HG02571 (cell line): ENCODE measurements at regions not wholly inside any gene's neighbourhood (a gene's known extent, or its start where the extent isn't known, plus 50 kb on each side); places are given as distances from the start of the nearest gene placed in this dataset.
A peak's percentile ranks its signal among the peaks of the same experiment; 100 is the strongest.

ENCODE experiments used
- ATAC-seq: cut with Tn5 transposase; IDR thresholded peaks from one replicate; pipeline ENCODE4 v1.9.1; 2021; ENCODE audit warnings: mild to moderate bottlenecking, moderate library complexity; ENCODE audit not compliant: unreplicated experiment

DNA sequence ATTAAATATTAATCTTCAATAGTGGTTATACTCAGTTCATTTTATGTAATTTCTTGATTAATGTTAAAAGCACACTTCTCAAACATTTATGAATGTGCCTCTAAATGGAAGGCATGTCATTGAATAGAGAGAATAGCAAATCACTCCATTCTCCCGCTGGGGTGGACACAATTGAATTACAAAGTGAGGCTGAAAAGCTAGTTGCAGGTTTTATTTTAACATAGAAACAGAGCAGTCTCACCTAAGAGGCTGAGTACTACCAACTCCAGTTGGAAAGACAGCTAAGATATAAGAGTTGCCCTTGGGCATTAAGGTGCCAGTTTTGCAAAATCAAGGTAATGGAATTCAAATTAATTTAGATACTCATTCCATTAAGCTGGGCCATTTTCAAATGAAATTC, 147.2 kb downstream of the PCSK1 start:
- no peak for ATAC-seq

DNA sequence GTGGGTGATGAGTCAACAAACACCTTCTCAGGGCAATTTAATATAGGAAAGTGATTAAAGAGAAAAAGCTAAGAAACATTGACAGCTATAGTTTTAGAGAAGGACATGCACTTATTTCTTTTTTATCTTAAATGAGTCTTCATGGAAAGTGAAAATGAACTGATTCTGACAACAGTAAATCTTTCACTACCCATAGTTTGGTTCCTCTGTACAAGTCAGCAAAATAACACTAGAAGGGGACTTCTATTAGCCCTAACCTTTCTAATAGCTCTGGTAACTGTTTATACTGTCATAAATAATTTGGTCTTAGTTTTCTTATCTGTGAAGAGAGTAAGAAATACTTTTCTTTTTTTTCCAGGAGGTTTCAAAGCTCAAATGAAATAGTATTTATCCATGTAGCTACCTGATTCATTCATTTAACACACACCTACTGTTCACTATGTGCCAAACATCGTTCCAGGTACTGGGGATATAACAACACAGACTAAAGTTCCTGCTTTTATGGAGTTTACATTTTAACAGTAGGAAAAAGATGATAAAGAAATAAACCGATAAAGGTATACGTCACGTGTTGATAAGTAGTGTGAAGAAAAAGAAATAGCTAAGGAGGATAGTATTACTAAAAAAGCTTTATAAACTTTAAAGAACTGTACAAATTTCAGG, 148.2 kb downstream of the PCSK1 start:
- ATAC-seq, result no peak

DNA sequence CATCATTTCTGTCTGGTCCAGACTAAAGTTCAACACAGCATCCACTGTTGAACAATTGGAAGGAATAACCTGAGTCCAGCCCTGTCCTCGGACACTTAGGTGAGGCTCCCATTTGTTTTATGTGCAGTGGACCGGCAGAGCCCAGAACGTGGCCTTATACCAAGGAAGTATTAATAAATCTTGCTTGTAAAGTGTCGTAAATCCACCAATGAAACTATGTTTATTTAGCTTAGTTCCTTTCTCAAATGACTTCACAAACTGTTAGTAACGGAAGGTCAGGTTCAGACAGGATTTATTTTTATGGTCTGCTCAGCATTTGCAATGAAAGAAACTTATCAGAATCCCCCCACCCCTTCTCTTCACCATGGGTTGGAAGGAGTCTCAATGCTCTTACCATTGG, 149.5 kb downstream of the PCSK1 start:
- ATAC-seq, result no peak

GRCh38 chr5:96282020-96282419, 151.0 kb downstream of the PCSK1 start:
- ATAC-seq, result no peak

DNA sequence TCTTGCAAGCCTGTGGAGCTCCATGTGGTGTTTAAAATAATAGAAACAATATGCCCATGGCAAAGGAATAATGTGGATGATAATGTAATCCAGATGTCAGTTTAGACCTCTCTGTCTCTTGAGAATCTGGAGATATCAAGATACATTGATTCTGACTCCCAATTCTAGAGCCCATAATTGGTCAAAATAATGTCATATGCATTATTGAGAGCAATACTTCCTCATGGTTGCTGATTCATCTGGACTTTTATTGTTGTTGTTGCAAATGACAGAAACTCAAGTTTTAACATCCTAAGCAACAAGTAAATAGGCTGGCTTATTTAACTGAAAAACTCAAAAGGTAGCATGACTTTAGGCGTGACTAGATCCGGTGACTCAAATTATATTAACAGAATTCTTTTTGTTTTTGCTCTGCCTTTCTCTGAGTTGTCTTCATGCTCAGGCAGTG, 152.1 kb downstream of the PCSK1 start:
- ATAC-seq, result no peak

DNA sequence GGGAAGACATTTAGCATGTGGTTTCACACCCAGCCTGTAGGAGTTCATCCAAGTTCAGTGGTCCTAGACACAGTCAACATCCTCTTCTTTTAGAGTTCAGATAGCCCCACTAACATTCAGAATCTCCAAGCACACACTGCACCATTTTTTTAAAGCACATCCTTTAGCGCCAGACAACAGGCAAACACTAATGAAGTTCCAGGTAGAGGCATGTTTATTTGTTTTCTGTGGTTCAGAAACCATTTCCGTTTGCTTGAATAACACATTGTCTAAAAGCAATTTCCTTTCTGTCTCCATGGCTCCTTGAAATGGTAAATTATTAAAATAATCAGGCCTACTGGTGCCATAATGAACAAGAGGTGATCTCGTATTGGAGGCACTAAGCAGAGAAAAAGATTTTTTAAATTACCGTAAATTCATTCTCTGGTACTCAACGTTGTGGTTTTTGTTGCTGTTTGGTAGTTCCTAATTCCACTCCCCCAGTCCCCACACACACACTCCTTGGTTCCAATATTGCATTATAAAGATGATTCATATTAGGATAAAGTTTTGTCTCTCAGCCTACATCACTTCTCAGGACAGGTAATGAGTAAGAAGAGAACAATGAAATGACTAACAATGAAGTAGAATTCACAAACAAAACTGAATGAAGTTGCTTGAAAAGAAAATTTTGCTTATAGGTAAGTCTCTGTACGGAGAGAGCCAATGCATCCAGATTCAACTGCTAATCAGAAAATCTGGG, 153.1 kb downstream of the PCSK1 start:
- peak; percentile 82 for ATAC-seq

DNA sequence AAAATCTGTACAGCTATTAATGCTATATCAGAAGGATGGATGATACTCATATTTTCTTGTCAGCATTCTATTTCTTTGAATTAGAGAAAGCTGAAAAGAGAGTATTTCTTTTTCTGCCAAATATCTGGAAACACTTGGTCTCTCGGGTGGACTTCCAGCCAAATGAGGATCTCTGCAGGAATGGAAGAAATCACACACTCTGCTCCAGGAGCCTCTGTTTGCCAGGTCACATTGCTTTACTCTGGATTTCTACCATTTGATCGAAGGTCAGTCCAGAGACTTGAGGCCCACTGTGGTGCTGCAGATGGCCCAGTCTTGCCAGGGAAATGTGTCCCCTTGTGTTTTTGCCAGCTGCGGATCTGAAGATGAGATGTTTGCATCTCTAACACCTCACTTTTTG, 154.1 kb downstream of the PCSK1 start:
- ATAC-seq, result no peak

DNA sequence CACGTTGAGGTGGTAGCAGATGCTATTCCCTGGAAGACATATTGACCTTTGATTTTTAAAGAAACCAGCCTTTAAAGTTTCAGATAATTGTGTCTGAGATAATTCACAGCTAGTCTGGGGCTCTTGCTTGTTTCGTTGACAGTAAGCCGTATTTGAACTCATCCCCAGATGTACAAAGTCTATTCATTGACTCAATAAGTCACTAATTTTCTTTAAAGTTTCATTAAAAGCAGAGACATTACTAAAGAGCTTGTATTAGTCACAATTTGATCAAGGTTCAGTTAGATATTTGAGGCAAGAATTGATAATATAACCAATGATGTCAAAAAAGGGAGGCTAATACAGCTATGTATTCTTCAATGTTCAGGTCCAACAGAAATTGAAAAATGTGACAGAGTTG, 158.0 kb downstream of the PCSK1 start:
- no peak for ATAC-seq

DNA sequence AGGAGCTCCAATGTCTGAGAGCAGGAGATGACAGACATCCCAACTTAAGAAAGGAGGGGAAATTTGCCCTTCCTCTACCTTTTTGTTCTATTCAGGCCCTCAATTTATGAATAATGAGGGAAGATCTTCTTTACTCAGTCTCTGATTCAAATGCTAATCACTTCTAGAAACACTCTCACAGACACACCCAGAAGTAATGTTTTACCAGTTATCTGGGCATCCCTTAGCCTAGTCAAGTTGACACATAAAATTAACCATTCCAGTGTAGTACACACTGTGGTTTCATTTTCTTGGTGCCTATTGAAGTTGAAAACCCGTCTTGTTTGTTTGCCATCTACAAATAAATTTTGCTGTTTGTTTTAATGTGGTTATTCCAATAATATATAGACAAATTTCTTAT, 167.6 kb downstream of the PCSK1 start:
- no peak for ATAC-seq

DNA sequence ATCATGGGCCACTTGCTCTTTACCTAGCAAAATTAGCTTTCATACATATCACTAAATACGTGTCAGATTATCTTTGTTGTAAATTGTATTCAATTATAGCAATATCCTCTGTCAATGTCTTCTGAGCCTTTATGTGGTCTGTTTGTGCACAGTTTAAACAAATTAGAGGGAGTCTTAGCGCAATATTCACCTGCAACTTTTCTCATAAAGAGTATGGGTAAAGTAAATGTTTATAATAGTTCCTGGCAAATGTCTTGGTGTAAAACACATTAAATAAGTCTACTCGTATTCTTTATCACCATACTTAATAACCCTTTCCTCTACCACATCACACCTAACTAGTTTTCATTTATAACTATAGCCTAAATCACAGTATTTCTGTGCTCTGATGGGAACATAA, 169.0 kb downstream of the PCSK1 start:
- no peak for ATAC-seq

- no peak for ATAC-seq
These were observed 170.9 kb downstream of the PCSK1 start for GRCh38 chr5:96262105-96262504.

DNA sequence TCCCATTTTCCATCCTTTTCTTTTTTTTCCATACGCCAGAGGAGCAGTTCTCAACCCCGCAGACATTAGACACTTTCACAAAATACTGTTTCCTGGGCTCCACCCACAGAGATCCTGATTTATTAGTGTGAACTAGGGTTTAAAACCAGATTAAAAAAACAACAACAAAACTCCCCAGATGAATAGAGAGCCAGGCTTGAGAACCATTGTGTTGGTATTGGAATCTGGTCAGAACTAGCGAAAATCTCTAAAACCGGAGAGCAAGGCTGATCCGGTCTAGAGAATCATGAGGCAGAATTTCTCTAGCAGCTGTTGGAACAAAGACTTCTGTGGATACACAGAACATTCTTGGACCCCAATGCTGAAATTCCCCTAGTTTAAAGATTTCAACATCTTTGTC, 173.0 kb downstream of the PCSK1 start:
- ATAC-seq, result no peak

GRCh38 chr5:96259151-96259772, 173.8 kb downstream of the PCSK1 start:
- no peak for ATAC-seq

DNA sequence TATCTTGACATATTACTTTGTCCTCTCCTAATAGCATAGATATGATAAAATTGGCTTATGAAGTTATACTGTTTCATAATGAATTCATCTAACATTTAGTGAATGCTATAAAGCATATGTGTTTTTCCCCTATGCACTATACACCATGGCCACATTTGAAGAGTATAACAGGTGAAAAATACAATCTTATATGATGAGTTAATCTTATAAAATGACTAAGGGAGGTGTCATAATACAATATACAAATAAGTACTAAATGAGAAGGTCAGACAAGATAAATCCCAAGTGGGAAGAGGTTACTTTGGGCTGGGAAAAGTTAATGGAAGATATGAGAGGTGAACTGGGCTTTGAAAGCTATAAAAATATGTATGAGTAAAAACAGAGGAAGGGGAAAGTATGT, 174.4 kb downstream of the PCSK1 start:
- ATAC-seq, result no peak

GRCh38 chr5:96257904-96258303, 175.1 kb downstream of the PCSK1 start:
- ATAC-seq, result no peak

DNA sequence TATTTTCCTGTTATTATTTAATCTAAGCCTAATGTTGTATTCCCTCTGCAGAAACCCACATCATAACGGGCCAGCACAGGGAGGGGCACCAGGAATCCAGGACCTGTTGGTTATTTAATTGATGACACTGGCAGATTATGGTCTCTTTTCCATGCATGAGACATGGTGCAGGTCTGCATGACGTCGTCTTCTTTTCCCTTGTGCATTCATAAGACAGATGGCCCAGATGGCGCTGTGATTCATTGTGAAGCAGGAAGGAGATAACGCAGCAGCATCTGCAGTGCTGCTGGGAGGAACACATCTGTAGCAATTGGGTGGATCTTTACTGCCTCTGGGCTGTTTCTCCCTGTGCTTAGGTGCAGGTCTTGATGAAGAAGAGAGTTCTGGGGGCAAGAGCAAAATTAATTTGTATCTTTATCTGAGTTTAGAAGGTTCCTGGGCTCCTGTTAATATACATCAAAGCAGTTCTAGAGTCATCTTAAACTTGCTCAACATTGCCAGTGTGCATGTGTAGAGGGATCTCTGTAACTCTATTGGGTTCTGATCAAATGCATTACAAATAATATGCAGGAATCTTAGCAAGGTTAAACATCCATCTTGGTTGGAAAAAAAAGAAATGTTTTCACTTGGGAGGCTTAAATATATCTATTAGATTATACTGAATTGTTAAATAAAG, 176.1 kb downstream of the PCSK1 start:
- peak; percentile 85 for ATAC-seq

GRCh38 chr5:96254980-96255691, 177.9 kb downstream of the PCSK1 start:
- no peak for ATAC-seq

- no peak for ATAC-seq
These were observed 179.9 kb downstream of the PCSK1 start for GRCh38 chr5:96253140-96253539.

- no peak for ATAC-seq
These were observed 180.5 kb downstream of the PCSK1 start for GRCh38 chr5:96252596-96252995.

GRCh38 chr5:96250782-96251181, 182.3 kb downstream of the PCSK1 start:
- no peak for ATAC-seq

GRCh38 chr5:96248131-96248530, 184.9 kb downstream of the PCSK1 start:
- no peak for ATAC-seq
